Esophagus muscularis mucosa (tissue), 4 donors: ENCODE measurements at regions not wholly inside any gene's neighbourhood (a gene's known extent, or its start where the extent isn't known, plus 50 kb on each side); places are given as distances from the start of the nearest gene placed in this dataset.

ENCODE experiments used
- DNase-seq: peaks from one replicate; pipeline ENCODE4 v3.0.0-alpha.2; 2017; ENCODE audit errors: extremely low spot score
- H3K27ac ChIP-seq, 4 donors: fragments of 200-600 bp; sonication (generic); replicated peaks in 1 of 4; 1 replicate in 3 of 4; 2 replicates in 1 of 4; pipeline ENCODE4 v1.5.1; 2016 to 2019; ENCODE audit warnings: mild to moderate bottlenecking in 1 of 4
- H3K27me3 ChIP-seq, 4 donors: fragments of 200-600 bp; sonication (generic); one replicate each; pipeline versions ENCODE4 v1.5.1 to v1.6.0; 2016 to 2019
- H3K36me3 ChIP-seq, 4 donors: fragments of 200-600 bp; sonication (generic); one replicate each; pipeline ENCODE4 v1.5.1; 2016 to 2019
- H3K4me1 ChIP-seq, 4 donors: fragments of 200-600 bp; sonication (generic); one replicate each; pipeline ENCODE4 v1.5.1; 2016 to 2019
- H3K4me3 ChIP-seq, 4 donors: fragments of 200-600 bp; sonication (generic); 1 replicate in 2 of 4; 2 replicates in 2 of 4; pipeline ENCODE4 v1.5.1; 2016 to 2019; ENCODE audit warnings: mild to moderate bottlenecking in 4 of 4, moderate library complexity in 1 of 4
- H3K9me3 ChIP-seq, 4 donors: fragments of 200-600 bp; sonication (generic); 1 replicate in 3 of 4; 2 replicates in 1 of 4; pipeline ENCODE4 v1.5.1; 2016 to 2019
- CTCF ChIP-seq, 3 experiments: fragments of 200-600 bp in 2 of 3; fragments of 450-650 bp in 1 of 3; sonication (generic) in 2 of 3; IDR thresholded peaks; one replicate each; pipeline ENCODE4 v1.5.1; 2017 to 2019; ENCODE audit warnings: antibody characterized with exemption in 3 of 3, mild to moderate bottlenecking in 2 of 3, moderate library complexity in 1 of 3
- EP300 ChIP-seq: sonication (generic); formaldehyde crosslinking; IDR thresholded peaks from one replicate; pipeline ENCODE4 v1.6.1; 2017; ENCODE audit warnings: antibody characterized with exemption
- POLR2A ChIP-seq: fragments of 450-650 bp; IDR thresholded peaks from one replicate; pipeline ENCODE4 v1.6.1; 2017; ENCODE audit warnings: antibody characterized with exemption, moderate library complexity, mild to moderate bottlenecking, low read depth
- POLR2AphosphoS5 ChIP-seq, 2 donors: sonication (generic); formaldehyde crosslinking; IDR thresholded peaks; one replicate each; pipeline ENCODE4 v1.6.1; 2017; ENCODE audit warnings: antibody characterized with exemption in 2 of 2
- WGBS: methylation state at CpG from one replicate; pipeline ENCODE4 v1.1.5; 2018; 5-methylcytosine and 5-hydroxymethylcytosine counted together
- intact Hi-C: fragments of 100-400 bp; cut with DNase I; formaldehyde crosslinking; loops from one replicate; pipeline ENCODE4 v1.15.1; 2023

DNA sequence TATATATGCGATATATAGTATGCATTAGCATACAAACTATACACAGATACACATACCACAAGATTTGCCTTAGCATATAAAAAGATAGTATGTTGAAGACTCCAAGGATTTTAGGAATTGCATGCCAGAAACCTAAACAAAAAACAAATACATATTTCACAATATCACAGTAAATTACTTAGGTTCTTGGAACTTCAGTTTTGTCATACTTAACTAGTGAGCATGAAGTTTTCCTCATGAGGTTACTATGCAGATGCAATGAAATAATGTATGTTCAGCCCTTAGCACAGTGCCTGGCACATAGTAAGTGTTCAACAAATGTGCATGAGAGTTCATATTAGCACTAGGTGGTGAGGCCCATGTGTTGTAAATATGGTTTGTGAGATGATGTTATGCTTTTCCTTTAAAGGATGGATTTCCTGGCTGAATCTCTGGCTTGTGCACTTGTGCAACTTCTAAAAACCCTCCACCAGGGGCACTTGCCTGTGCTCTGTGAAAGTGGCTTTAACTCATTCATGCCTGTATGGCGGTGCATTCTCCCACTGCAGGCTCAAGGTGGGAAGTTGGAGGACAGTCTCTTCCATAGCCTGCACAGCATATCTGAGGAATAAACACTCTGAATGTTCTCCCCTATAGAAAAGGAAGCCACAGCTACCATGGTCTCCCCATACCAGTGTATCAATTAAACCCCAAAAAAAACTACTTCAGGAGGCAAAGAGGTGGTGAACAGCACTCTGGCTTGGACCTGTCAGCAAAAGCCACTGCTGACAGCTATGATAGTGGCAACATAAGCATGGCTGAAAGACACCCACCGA is 624.1 kb upstream of the CDH4 start:
- no peaks in the 10 kb centered on the region for H3K4me1 ChIP-seq
- intact Hi-C loops: no loop called here
- no peaks in the 10 kb centered on the region for H3K36me3 ChIP-seq
- no peaks in the 10 kb centered on the region for H3K9me3 ChIP-seq
- H3K27me3 ChIP-seq: no peaks in the 10 kb centered on the region
- H3K4me3 ChIP-seq: no peak overlapping the region
- no peak for TF ChIP-seq EP300
- no peak for TF ChIP-seq CTCF (IDR thresholded peaks at IDR 0.05)
- no peak for TF ChIP-seq POLR2A
- TF ChIP-seq POLR2AphosphoS5 (IDR thresholded peaks at IDR 0.05): no peak
- H3K27ac ChIP-seq: no peak overlapping the region
- DNase-seq: peak; percentile 84
- 90% methylated on average over 3 of the region's 3 CpGs for WGBS

DNA sequence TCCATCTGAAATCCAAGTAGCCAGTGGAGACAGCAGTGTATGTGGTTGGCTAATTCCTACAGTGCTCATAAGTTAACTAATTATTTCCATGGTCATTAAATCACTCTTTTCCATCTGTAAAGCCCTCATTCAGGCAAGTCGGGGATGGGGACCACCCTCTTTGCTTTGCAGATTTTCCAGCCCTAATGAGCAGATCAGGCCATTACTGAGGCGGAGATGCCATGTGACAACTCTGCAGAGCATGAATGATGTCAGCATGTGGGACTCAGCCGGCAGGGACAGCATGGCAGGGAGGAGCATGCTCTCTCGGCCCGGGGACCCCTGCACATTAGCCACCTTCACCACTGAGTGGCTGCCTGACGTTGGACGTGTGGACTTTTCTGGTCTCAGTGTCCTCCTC is 623.3 kb upstream of the CDH4 start:
- Histone ChIP-seq H3K4me3 (no peak overlapping the region), H3K27me3 (no peaks in the 10 kb centered on the region), H3K4me1 (no peaks in the 10 kb centered on the region), H3K9me3 (no peaks in the 10 kb centered on the region), H3K27ac (no peak overlapping the region), H3K36me3 (no peaks in the 10 kb centered on the region)
- 80% methylated on average over 6 of the region's 7 CpGs for WGBS
- intact Hi-C loops: no loop called here
- DNase-seq: peak; percentile 84
- TF ChIP-seq POLR2A (no peak), POLR2AphosphoS5 (IDR thresholded peaks at IDR 0.05) (no peak), CTCF (IDR thresholded peaks at IDR 0.05) (no peak), EP300 (no peak)

- Histone ChIP-seq H3K27me3 (no peaks in the 10 kb centered on the region), H3K36me3 (no peaks in the 10 kb centered on the region), H3K27ac (no peak overlapping the region), H3K4me1 (no peaks in the 10 kb centered on the region), H3K9me3 (no peaks in the 10 kb centered on the region), H3K4me3 (no peak overlapping the region)
- TF ChIP-seq EP300 (no peak), POLR2A (no peak), POLR2AphosphoS5 (IDR thresholded peaks at IDR 0.05) (no peak), CTCF (IDR thresholded peaks at IDR 0.05) (no peak)
- intact Hi-C loops: no loop called here
- 94% methylated on average over 4 of the region's 4 CpGs for WGBS
- DNase-seq: peak; percentile 68
Observed at GRCh38 chr20:60629206-60629605, 622.9 kb upstream of the CDH4 start.

GRCh38 chr20:60630609-60631008 is 621.5 kb upstream of the CDH4 start:
- no peaks in the 10 kb centered on the region for H3K36me3 ChIP-seq
- TF ChIP-seq POLR2A (no peak), CTCF (IDR thresholded peaks at IDR 0.05) (no peak)
- DNase-seq: no peak
- no peak overlapping the region for H3K27ac ChIP-seq
- intact Hi-C loops: no loop called here
- no peaks in the 10 kb centered on the region for H3K27me3 ChIP-seq
- H3K9me3 ChIP-seq: no peaks in the 10 kb centered on the region
- no peaks in the 10 kb centered on the region for H3K4me1 ChIP-seq
- H3K4me3 ChIP-seq: no peak overlapping the region
- WGBS: 79% methylated on average over 6 of the region's 8 CpGs
